DOHH2 (cell line): ENCODE measurements at regions not wholly inside any gene's neighbourhood (a gene's known extent, or its start where the extent isn't known, plus 50 kb on each side); places are given as distances from the start of the nearest gene placed in this dataset.

ENCODE experiments used
- H3F3A ChIP-seq: fragments of 200-600 bp; sonication (generic), shearing (Covaris generic); 2 replicates; pipeline ENCODE4 v1.6.0; 2016; ENCODE audit warnings: antibody characterized with exemption, mild to moderate bottlenecking; ENCODE audit not compliant: control insufficient read depth, insufficient read depth
- H3K27ac ChIP-seq: fragments of 200-600 bp; sonication (generic); 2 replicates; pipeline ENCODE4 v1.5.1; 2014; ENCODE audit warnings: low read depth, mild to moderate bottlenecking, low read length, moderate library complexity
- H3K27me3 ChIP-seq: fragments of 200-600 bp; sonication (generic); 2 replicates; pipeline ENCODE4 v1.6.1; 2014; ENCODE audit warnings: mild to moderate bottlenecking, low read length, mixed read lengths; ENCODE audit not compliant: control insufficient read depth
- H3K36me3 ChIP-seq: fragments of 200-600 bp; sonication (generic); 2 replicates; pipeline ENCODE4 v1.6.1; 2014; ENCODE audit warnings: mild to moderate bottlenecking, low read length, moderate library complexity, mixed read lengths; ENCODE audit not compliant: control insufficient read depth
- H3K4me1 ChIP-seq: fragments of 200-600 bp; sonication (generic); 2 replicates; pipeline ENCODE4 v1.6.1; 2014; ENCODE audit warnings: mild to moderate bottlenecking, low read length, mixed read lengths; ENCODE audit not compliant: control insufficient read depth
- H3K4me2 ChIP-seq: fragments of 200-600 bp; sonication (generic); 2 replicates; pipeline ENCODE4 v1.6.0; 2014; ENCODE audit warnings: mild to moderate bottlenecking, low read length, moderate library complexity
- H3K4me3 ChIP-seq: fragments of 200-600 bp; sonication (generic); 2 replicates; pipeline ENCODE4 v1.5.1; 2014; ENCODE audit warnings: mild to moderate bottlenecking, low read length, mixed read lengths
- H3K79me2 ChIP-seq: fragments of 200-600 bp; sonication (generic); 2 replicates; pipeline ENCODE4 v1.6.1; 2014; ENCODE audit warnings: mild to moderate bottlenecking, low read length, mixed read lengths; ENCODE audit not compliant: control insufficient read depth
- H3K9me2 ChIP-seq: fragments of 200-600 bp; sonication (generic); replicated peaks from 2 replicates; pipeline ENCODE4 v1.6.1; 2014; ENCODE audit warnings: mild to moderate bottlenecking, low read length, mixed read lengths; ENCODE audit not compliant: control insufficient read depth
- H3K9me3 ChIP-seq: fragments of 200-600 bp; sonication (generic); 2 replicates; pipeline ENCODE4 v1.6.1; 2014; ENCODE audit warnings: antibody characterized with exemption, low read length, mixed read lengths; ENCODE audit not compliant: control insufficient read depth, insufficient read depth
- H4K20me1 ChIP-seq: fragments of 200-600 bp; sonication (generic); 2 replicates; pipeline ENCODE4 v1.6.0; 2014; ENCODE audit warnings: low read depth, mild to moderate bottlenecking, antibody characterized with exemption, low read length, moderate library complexity; ENCODE audit not compliant: control insufficient read depth, insufficient read depth
- CTCF ChIP-seq: fragments of 200-600 bp; sonication (generic); IDR thresholded peaks from one replicate; pipeline ENCODE4 v1.5.1; 2014; ENCODE audit warnings: antibody characterized with exemption, mild to moderate bottlenecking, low read depth, low read length; ENCODE audit not compliant: poor library complexity, severe bottlenecking
- EZH2phosphoT487 ChIP-seq: fragments of 200-600 bp; sonication (generic); IDR thresholded peaks from 2 replicates; pipeline ENCODE4 v1.6.1; 2017; ENCODE audit warnings: borderline replicate concordance, mild to moderate bottlenecking, antibody characterized with exemption, low read length, moderate library complexity, mixed read lengths

GRCh38 chr5:56357426-56357825 is 124.3 kb upstream of the ANKRD55 start:
- H3K4me2 ChIP-seq = no peak overlapping the region
- no peaks in the 10 kb centered on the region for H3K36me3 ChIP-seq
- no peak overlapping the region for H3K4me3 ChIP-seq
- H3K27ac ChIP-seq = no peak overlapping the region
- TF ChIP-seq CTCF (no peak), EZH2phosphoT487 (no peak)
- H3K79me2 ChIP-seq = no peaks in the 10 kb centered on the region
- H3K27me3 ChIP-seq = no peaks in the 10 kb centered on the region
- H3K4me1 ChIP-seq = no peaks in the 10 kb centered on the region
- H3F3A ChIP-seq = no peaks in the 10 kb centered on the region
- H3K9me3 ChIP-seq = no peaks in the 10 kb centered on the region
- H4K20me1 ChIP-seq = no peaks in the 10 kb centered on the region
- no peaks in the 10 kb centered on the region for H3K9me2 ChIP-seq

GRCh38 chr5:56356836-56357160 is 123.7 kb upstream of the ANKRD55 start:
- TF ChIP-seq CTCF (no peak), EZH2phosphoT487 (no peak)
- Histone ChIP-seq H3K27me3 (no peaks in the 10 kb centered on the region), H3K36me3 (no peaks in the 10 kb centered on the region), H4K20me1 (no peaks in the 10 kb centered on the region), H3F3A (no peaks in the 10 kb centered on the region), H3K27ac (no peak overlapping the region), H3K9me2 (no peaks in the 10 kb centered on the region), H3K4me1 (no peaks in the 10 kb centered on the region), H3K79me2 (no peaks in the 10 kb centered on the region), H3K9me3 (no peaks in the 10 kb centered on the region), H3K4me3 (no peak overlapping the region), H3K4me2 (no peak overlapping the region)

GRCh38 chr5:56356121-56356835 is 123.1 kb upstream of the ANKRD55 start:
- H3K36me3 ChIP-seq = no peaks in the 10 kb centered on the region
- no peaks in the 10 kb centered on the region for H3F3A ChIP-seq
- H3K27me3 ChIP-seq = no peaks in the 10 kb centered on the region
- H3K9me3 ChIP-seq = no peaks in the 10 kb centered on the region
- H3K9me2 ChIP-seq = no peaks in the 10 kb centered on the region
- no peaks in the 10 kb centered on the region for H3K4me1 ChIP-seq
- H3K4me3 ChIP-seq = no peak overlapping the region
- H3K79me2 ChIP-seq = no peaks in the 10 kb centered on the region
- H3K4me2 ChIP-seq = no peak overlapping the region
- TF ChIP-seq EZH2phosphoT487 = no peak
- no peaks in the 10 kb centered on the region for H4K20me1 ChIP-seq
- no peak overlapping the region for H3K27ac ChIP-seq

- Histone ChIP-seq H3K27me3 (no peaks in the 10 kb centered on the region), H3K9me2 (no peaks in the 10 kb centered on the region), H3K27ac (no peak overlapping the region), H3K4me2 (no peak overlapping the region), H3K9me3 (no peaks in the 10 kb centered on the region), H3K4me1 (no peaks in the 10 kb centered on the region), H3F3A (no peaks in the 10 kb centered on the region), H4K20me1 (no peaks in the 10 kb centered on the region), H3K79me2 (no peaks in the 10 kb centered on the region), H3K36me3 (no peaks in the 10 kb centered on the region), H3K4me3 (no peak overlapping the region)
- TF ChIP-seq EZH2phosphoT487 (no peak), CTCF (no peak)
Observed at GRCh38 chr5:56354836-56355235, 121.7 kb upstream of the ANKRD55 start.
